ENCODE measurements at regions not wholly inside any gene's neighbourhood (a gene's known extent, or its start where the extent isn't known, plus 50 kb on each side); places are given as distances from the start of the nearest gene placed in this dataset.

GRCh38 chr2:215659650-215660049 lies 223.8 kb upstream of the FN1 start (continued):
- TF ChIP-seq IRF3 (IDR thresholded peaks at IDR 0.05), result no peak

GRCh38 chr2:215658635-215659305 lies 222.9 kb upstream of the FN1 start:
- CTCF ChIA-PET, result interaction anchor here (0.8 kb wide), 1 partner anchor 42 kb away, joined by 3 read pairs; no protein-coding TSS in a partner anchor
- RAD21 ChIA-PET (ENCODE audit: unreplicated experiment), result interaction anchor here (1.3 to 1.5 kb wide), 2 partner anchors 35 to 256 kb away, joined by 3 read pairs; no protein-coding TSS in a partner anchor
- no peak for TF ChIP-seq BRCA1 (IDR thresholded peaks at IDR 0.05; ENCODE audit: low read depth, low read length)
- TF ChIP-seq PKNOX1 (IDR thresholded peaks at IDR 0.05), result no peak
- no peak for TF ChIP-seq NFIC (IDR thresholded peaks at IDR 0.05; ENCODE audit: low read depth, low read length)
- TF ChIP-seq NR2F1 (conservative IDR thresholded peaks at IDR 0.05), result no peak
- TF ChIP-seq GABPA (IDR thresholded peaks at IDR 0.05; ENCODE audit: low read depth), result no peak
- TF ChIP-seq ZNF687 (IDR thresholded peaks at IDR 0.05), result no peak
- no peak for TF ChIP-seq E4F1 (IDR thresholded peaks at IDR 0.05; ENCODE audit: borderline replicate concordance, partially characterized antibody)
- no peak for TF ChIP-seq TCF3 (IDR thresholded peaks at IDR 0.05; ENCODE audit: borderline replicate concordance, insufficient read depth, low read depth, low read length)
- TF ChIP-seq NBN (IDR thresholded peaks at IDR 0.05), result no peak
- TF ChIP-seq USF1 (IDR thresholded peaks at IDR 0.05; ENCODE audit: borderline replicate concordance, extremely low read length, insufficient read depth, low read depth, low read length), result no peak

More at GRCh38 chr2:215658635-215659305, 222.9 kb upstream of the FN1 start:
- Histone ChIP-seq H3K27me3 (replicated peaks in 1 of 2; ENCODE audit: control insufficient read depth in 2 of 2, insufficient read depth in 2 of 2, low read length in 1 of 2) (no peaks in the 10 kb centered on the region; a peak in 1 of 4 replicates), H3K4me3 (no peak overlapping the region), H2AFZ (ENCODE audit: control insufficient read depth, low read depth, low read length) (no peak overlapping the region), H3K79me2 (ENCODE audit: control insufficient read depth, insufficient read depth, low read length) (no peaks in the 10 kb centered on the region), H3K9ac (ENCODE audit: control insufficient read depth, insufficient read depth, low read length) (no peak overlapping the region), H3K27ac (ENCODE audit: control insufficient read depth, insufficient read depth) (no peak overlapping the region), H3K36me3 (ENCODE audit: control insufficient read depth in 2 of 2, insufficient read depth in 2 of 2, low read length in 1 of 2) (no peaks in the 10 kb centered on the region), H3K4me2 (ENCODE audit: control insufficient read depth, insufficient read depth) (no peak overlapping the region), H3K4me1 (ENCODE audit: control insufficient read depth, insufficient read depth, low read length) (no peaks in the 10 kb centered on the region), H4K20me1 (ENCODE audit: control insufficient read depth, insufficient read depth) (no peaks in the 10 kb centered on the region), H3K9me3 (replicated peaks; ENCODE audit: control insufficient read depth, insufficient read depth, low read length) (no peaks in the 10 kb centered on the region)
- SMC1A ChIA-PET (ENCODE audit: uncharacterized antibody, unreplicated experiment), result interaction anchor here (0.6 to 1.5 kb wide), 4 partner anchors 17 to 255 kb away, joined by 3 to 5 read pairs (median 4); no protein-coding TSS in a partner anchor
- FAIRE-seq (no peak), DNase-seq (ENCODE audit: low read depth, low spot score) (no peak), ATAC-seq (no peak)
- intact Hi-C loops (cut with micrococcal nuclease; ENCODE audit: unreplicated experiment), result no loop called here
- no TSS peak for BruUV-seq (replicated peaks)
- in situ Hi-C loops (cut with MboI), result no loop called here
- POLR2A ChIA-PET, result interaction anchor here (0.7 to 1.3 kb wide), 3 partner anchors 90 to 231 kb away, joined by 3 to 6 read pairs (median 5); no protein-coding TSS in a partner anchor
- WGBS (ENCODE audit: insufficient coverage, insufficient replicate concordance, low lambda C conversion rate, missing lambda C conversion rate), result 55% methylated on average over 4 of the region's 4 CpGs
